Fibroblast of skin of right quadriceps (primary cell): ENCODE measurements at regions not wholly inside any gene's neighbourhood (a gene's known extent, or its start where the extent isn't known, plus 50 kb on each side); places are given as distances from the start of the nearest gene placed in this dataset.
"Not testable (repeated sequence)": the region's sequence is repeated elsewhere in the genome, so short reads cannot be mapped to it uniquely, and the experiment has no call there.

Source experiments
- DNase-seq: peaks from one replicate; pipeline ENCODE4 v3.0.0-alpha.2; 2013

GRCh38 chr14:96688629-96689028, 108.6 kb upstream of the VRK1 start:
- no peak for DNase-seq

- no peak for DNase-seq
These were observed 106.3 kb upstream of the VRK1 start for GRCh38 chr14:96690713-96691383.

GRCh38 chr14:96693252-96693820, 103.8 kb upstream of the VRK1 start:
- DNase-seq = no peak

- no peak for DNase-seq
These were observed 103.2 kb upstream of the VRK1 start for GRCh38 chr14:96693987-96694386.

GRCh38 chr14:96698960-96699539, 98.1 kb upstream of the VRK1 start:
- no peak for DNase-seq

GRCh38 chr14:96699666-96700065, 97.5 kb upstream of the VRK1 start:
- DNase-seq = no peak

GRCh38 chr14:96702831-96703230, 94.4 kb upstream of the VRK1 start:
- DNase-seq = no peak

- no peak for DNase-seq
These were observed 91.6 kb upstream of the VRK1 start for GRCh38 chr14:96705422-96706092.

GRCh38 chr14:96706893-96707292, 90.3 kb upstream of the VRK1 start:
- no peak for DNase-seq

GRCh38 chr14:96710060-96710666, 87.0 kb upstream of the VRK1 start:
- no peak for DNase-seq

- DNase-seq = no peak
These were observed 85.5 kb upstream of the VRK1 start for GRCh38 chr14:96711559-96712267.

GRCh38 chr14:96713426-96713825, 83.8 kb upstream of the VRK1 start:
- DNase-seq = no peak

GRCh38 chr14:96714537-96714936, 82.6 kb upstream of the VRK1 start:
- DNase-seq = not testable (repeated sequence)

- DNase-seq = no peak
These were observed 80.1 kb upstream of the VRK1 start for GRCh38 chr14:96717116-96717515.

GRCh38 chr14:96718407-96718806, 78.8 kb upstream of the VRK1 start:
- DNase-seq = no peak

GRCh38 chr14:96720702-96721101, 76.5 kb upstream of the VRK1 start:
- DNase-seq = not testable (repeated sequence)

GRCh38 chr14:96722736-96723135, 74.4 kb upstream of the VRK1 start:
- no peak for DNase-seq

GRCh38 chr14:96723946-96724345, 73.2 kb upstream of the VRK1 start:
- no peak for DNase-seq

GRCh38 chr14:96725232-96725631, 72.0 kb upstream of the VRK1 start:
- DNase-seq = no peak

GRCh38 chr14:96727073-96727472, 70.1 kb upstream of the VRK1 start:
- DNase-seq = no peak

GRCh38 chr14:96727491-96727890, 69.7 kb upstream of the VRK1 start:
- DNase-seq = no peak

- DNase-seq = no peak
These were observed 69.0 kb upstream of the VRK1 start for GRCh38 chr14:96727980-96728717.
